Colonic mucosa (tissue), 4 donors: ENCODE measurements at regions not wholly inside any gene's neighbourhood (a gene's known extent, or its start where the extent isn't known, plus 50 kb on each side); places are given as distances from the start of the nearest gene placed in this dataset.

Source experiments
- DNase-seq: peaks from one replicate; pipeline ENCODE4 v3.0.0-alpha.2; 2020
- H3K27ac ChIP-seq: fragments of 200-600 bp; one replicate; pipeline ENCODE4 v1.8.0; 2021
- H3K27me3 ChIP-seq: fragments of 200-600 bp; one replicate; pipeline ENCODE4 v1.8.0; 2021
- H3K36me3 ChIP-seq: fragments of 200-600 bp; one replicate; pipeline ENCODE4 v1.8.0; 2021
- H3K4me1 ChIP-seq: fragments of 200-600 bp; one replicate; pipeline ENCODE4 v1.8.0; 2021; ENCODE audit warnings: mild to moderate bottlenecking
- H3K4me3 ChIP-seq: fragments of 200-600 bp; one replicate; pipeline ENCODE4 v1.8.0; 2021
- H3K9ac ChIP-seq, 2 donors: one replicate each; pipeline ENCODE4 v1.7.0; 2013; ENCODE audit warnings: control low read depth in 2 of 2, low read depth in 2 of 2, low read length in 2 of 2
- H3K9me3 ChIP-seq: fragments of 200-600 bp; one replicate; pipeline ENCODE4 v1.8.0; 2021
- intact Hi-C: fragments of 100-400 bp; cut with DNase I; formaldehyde crosslinking; loops from one replicate; pipeline ENCODE4 v1.14.1; 2022
- TF ChIP-seq, protein P1 (sequence below): fragments of 200-600 bp; IDR thresholded peaks from one replicate; pipeline ENCODE4 v1.8.0; 2022; ENCODE audit warnings: antibody characterized with exemption, mild to moderate bottlenecking
- donor health status: healthy.
- donor health status: DM: no; HTN: no; CAD: no.
- donor health status: DM: no; HTN: no; CAD: no.

- no peak overlapping the region for H3K27ac ChIP-seq
- DNase-seq, result no peak
These were observed 65.3 kb downstream of the FZD1 start for GRCh38 chr7:91329571-91329970.

GRCh38 chr7:91330191-91330808 lies 66.1 kb downstream of the FZD1 start:
- H3K9me3 ChIP-seq, result no peaks in the 10 kb centered on the region
- no peaks in the 10 kb centered on the region for H3K36me3 ChIP-seq
- no peaks in the 10 kb centered on the region for H3K27me3 ChIP-seq
- intact Hi-C loops, result no loop called here
- H3K27ac ChIP-seq, result no peak overlapping the region
- no peaks in the 10 kb centered on the region for H3K4me1 ChIP-seq
- TF ChIP-seq, protein P1, sequence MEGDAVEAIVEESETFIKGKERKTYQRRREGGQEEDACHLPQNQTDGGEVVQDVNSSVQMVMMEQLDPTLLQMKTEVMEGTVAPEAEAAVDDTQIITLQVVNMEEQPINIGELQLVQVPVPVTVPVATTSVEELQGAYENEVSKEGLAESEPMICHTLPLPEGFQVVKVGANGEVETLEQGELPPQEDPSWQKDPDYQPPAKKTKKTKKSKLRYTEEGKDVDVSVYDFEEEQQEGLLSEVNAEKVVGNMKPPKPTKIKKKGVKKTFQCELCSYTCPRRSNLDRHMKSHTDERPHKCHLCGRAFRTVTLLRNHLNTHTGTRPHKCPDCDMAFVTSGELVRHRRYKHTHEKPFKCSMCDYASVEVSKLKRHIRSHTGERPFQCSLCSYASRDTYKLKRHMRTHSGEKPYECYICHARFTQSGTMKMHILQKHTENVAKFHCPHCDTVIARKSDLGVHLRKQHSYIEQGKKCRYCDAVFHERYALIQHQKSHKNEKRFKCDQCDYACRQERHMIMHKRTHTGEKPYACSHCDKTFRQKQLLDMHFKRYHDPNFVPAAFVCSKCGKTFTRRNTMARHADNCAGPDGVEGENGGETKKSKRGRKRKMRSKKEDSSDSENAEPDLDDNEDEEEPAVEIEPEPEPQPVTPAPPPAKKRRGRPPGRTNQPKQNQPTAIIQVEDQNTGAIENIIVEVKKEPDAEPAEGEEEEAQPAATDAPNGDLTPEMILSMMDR, result no peak
- no peak for DNase-seq
- no peak overlapping the region for H3K9ac ChIP-seq
- no peak overlapping the region for H3K4me3 ChIP-seq

More at GRCh38 chr7:91329571-91329970, 65.3 kb downstream of the FZD1 start:
- Histone ChIP-seq H3K4me1 (no peaks in the 10 kb centered on the region), H3K4me3 (no peak overlapping the region), H3K36me3 (no peaks in the 10 kb centered on the region), H3K27me3 (no peaks in the 10 kb centered on the region), H3K9ac (no peak overlapping the region), H3K9me3 (no peaks in the 10 kb centered on the region)
- TF ChIP-seq, protein P1, result no peak
- intact Hi-C loops, result no loop called here

- Histone ChIP-seq H3K36me3 (no peaks in the 10 kb centered on the region), H3K9ac (no peak overlapping the region), H3K4me1 (no peaks in the 10 kb centered on the region), H3K27me3 (no peaks in the 10 kb centered on the region), H3K27ac (no peak overlapping the region), H3K9me3 (no peaks in the 10 kb centered on the region), H3K4me3 (no peak overlapping the region)
- DNase-seq, result peak; percentile 28
- TF ChIP-seq, protein P1, result no peak
- intact Hi-C loops, result no loop called here
These were observed 66.6 kb downstream of the FZD1 start for GRCh38 chr7:91330866-91331265.

GRCh38 chr7:91336106-91336505 lies 71.9 kb downstream of the FZD1 start:
- Histone ChIP-seq H3K9ac (no peak overlapping the region), H3K9me3 (no peaks in the 10 kb centered on the region), H3K27me3 (no peaks in the 10 kb centered on the region), H3K4me3 (no peak overlapping the region), H3K27ac (no peak overlapping the region), H3K36me3 (no peaks in the 10 kb centered on the region), H3K4me1 (no peaks in the 10 kb centered on the region)
- TF ChIP-seq, protein P1, result no peak
- no peak for DNase-seq
- intact Hi-C loops, result no loop called here

- Histone ChIP-seq H3K4me3 (no peak overlapping the region), H3K36me3 (no peaks in the 10 kb centered on the region), H3K27ac (no peak overlapping the region), H3K9me3 (no peaks in the 10 kb centered on the region), H3K27me3 (no peaks in the 10 kb centered on the region), H3K4me1 (no peaks in the 10 kb centered on the region), H3K9ac (no peak overlapping the region)
- intact Hi-C loops, result no loop called here
- TF ChIP-seq, protein P1, result no peak
- no peak for DNase-seq
These were observed 74.2 kb downstream of the FZD1 start for GRCh38 chr7:91338226-91339020.
